Uterus (tissue), 2 donors: ENCODE measurements at regions not wholly inside any gene's neighbourhood (a gene's known extent, or its start where the extent isn't known, plus 50 kb on each side); places are given as distances from the start of the nearest gene placed in this dataset.

Source experiments
- CTCF ChIP-seq, 4 experiments: fragments of 200-600 bp in 2 of 4; fragments of 450-650 bp in 2 of 4; sonication (generic) in 2 of 4; IDR thresholded peaks; one replicate each; pipeline ENCODE4 v1.5.1; 2016 to 2019; ENCODE audit warnings: antibody characterized with exemption in 4 of 4, mild to moderate bottlenecking in 2 of 4, moderate library complexity in 1 of 4
- POLR2A ChIP-seq, 2 donors: fragments of 450-650 bp; IDR thresholded peaks; one replicate each; pipeline ENCODE4 v1.6.1; 2016; ENCODE audit warnings: antibody characterized with exemption in 2 of 2, mild to moderate bottlenecking in 1 of 2, moderate library complexity in 1 of 2

- TF ChIP-seq CTCF (IDR thresholded peaks at IDR 0.05) (no peak), POLR2A (IDR thresholded peaks at IDR 0.05) (no peak)
Observed at GRCh38 chr9:30970812-30971211, 1413.6 kb upstream of the ACO1 start.
